SK-N-SH (cell line): ENCODE measurements at regions not wholly inside any gene's neighbourhood (a gene's known extent, or its start where the extent isn't known, plus 50 kb on each side); places are given as distances from the start of the nearest gene placed in this dataset.
A peak's percentile ranks its signal among the peaks of the same experiment; 100 is the strongest.

Experiments used
- CTCF ChIA-PET: fragments of 300-600, 350-600 bp; formaldehyde crosslinking; extraction: SDS; loops from one replicate; lab custom pipeline; 2021; lab: Yijun Ruan, JAX
- POLR2A ChIA-PET: fragments of 350-600 bp; sonication (Branson Sonifier 250); formaldehyde crosslinking; extraction: SDS; loops from one replicate; lab custom pipeline; 2020; ENCODE audit warnings: antibody characterized with exemption, inconsistent platforms; lab: Yijun Ruan, JAX
- DNase-seq: peaks from one replicate; pipeline ENCODE4 v3.0.0; 2012
- H2AFZ ChIP-seq: fragments of 200-600 bp; sonication (generic); 2 replicates; pipeline ENCODE4 v1.8.1; 2016; ENCODE audit warnings: antibody characterized with exemption, mild to moderate bottlenecking, low read depth
- H3F3A ChIP-seq: fragments of 200-600 bp; sonication (generic); replicated peaks from 2 replicates; pipeline ENCODE3; 2016; ENCODE audit warnings: antibody characterized with exemption, mild to moderate bottlenecking; ENCODE audit not compliant: insufficient read depth
- H3K27ac ChIP-seq, 2 experiments: fragments of 200-500 bp in 1 of 2; fragments of 200-600 bp in 1 of 2; sonication (Bioruptor generic) in 1 of 2; sonication (generic), shearing (Covaris generic) in 1 of 2; 2 replicates each; pipeline versions ENCODE4 v1.5.1 to v1.6.1; 2014 to 2016; ENCODE audit warnings: low read depth in 2 of 2, inconsistent platforms in 1 of 2, low read length in 1 of 2, mild to moderate bottlenecking in 1 of 2, mixed read lengths in 1 of 2
- H3K27me3 ChIP-seq: fragments of 200-600 bp; sonication (generic), shearing (Covaris generic); 2 replicates; pipeline ENCODE4 v1.6.1; 2016; ENCODE audit warnings: mixed run types; ENCODE audit not compliant: insufficient read depth
- H3K36me3 ChIP-seq, 2 experiments: fragments of 200-500 bp in 1 of 2; fragments of 200-600 bp in 1 of 2; sonication (Bioruptor generic) in 1 of 2; sonication (generic) in 1 of 2; replicated peaks in 1 of 2; 2 replicates each; pipeline versions ENCODE3 to v1.5.1; 2014 to 2016; ENCODE audit warnings: low read length in 1 of 2, mild to moderate bottlenecking in 1 of 2; ENCODE audit not compliant: insufficient read depth in 2 of 2, control insufficient read depth in 1 of 2
- H3K4me1 ChIP-seq, 2 experiments: fragments of 200-500 bp in 1 of 2; fragments of 200-600 bp in 1 of 2; sonication (Bioruptor generic) in 1 of 2; sonication (generic), shearing (Covaris generic) in 1 of 2; 2 replicates each; pipeline versions ENCODE4 v1.5.1 to v1.6.1; 2014 to 2016; ENCODE audit warnings: low read depth in 1 of 2, low read length in 1 of 2, mixed run types in 1 of 2; ENCODE audit not compliant: insufficient read depth in 2 of 2, control insufficient read depth in 1 of 2
- H3K4me2 ChIP-seq: fragments of 200-600 bp; sonication (generic), shearing (Covaris generic); 2 replicates; pipeline ENCODE4 v1.6.1; 2017; ENCODE audit warnings: mixed run types
- H3K4me3 ChIP-seq, 2 experiments: fragments of 200-500 bp in 1 of 2; fragments of 200-600 bp in 1 of 2; sonication (Bioruptor generic) in 1 of 2; sonication (generic), shearing (Covaris generic) in 1 of 2; 2 replicates each; pipeline versions ENCODE4 v1.5.1 to v1.8.1; 2014 to 2016; ENCODE audit warnings: low read depth in 2 of 2, inconsistent platforms in 1 of 2, low read length in 1 of 2, mild to moderate bottlenecking in 1 of 2, mixed read lengths in 1 of 2, moderate library complexity in 1 of 2
- H3K79me2 ChIP-seq: fragments of 200-600 bp; sonication (generic); 2 replicates; pipeline ENCODE4 v1.8.1; 2017; ENCODE audit warnings: mild to moderate bottlenecking; ENCODE audit not compliant: insufficient read depth
- H3K9ac ChIP-seq: fragments of 200-600 bp; sonication (generic); 2 replicates; pipeline ENCODE4 v1.6.1; 2017; ENCODE audit warnings: mixed run types
- H3K9me2 ChIP-seq: fragments of 200-600 bp; sonication (generic); 2 replicates; pipeline ENCODE4 v1.6.1; 2017; ENCODE audit warnings: mixed run types
- H3K9me3 ChIP-seq: fragments of 200-600 bp; sonication (generic); 2 replicates; pipeline ENCODE4 v1.6.1; 2017; ENCODE audit warnings: mixed run types, mild to moderate bottlenecking, moderate library complexity
- H4K20me1 ChIP-seq: fragments of 200-600 bp; sonication (generic); 2 replicates; pipeline ENCODE4 v1.6.1; 2017; ENCODE audit warnings: mild to moderate bottlenecking, mixed run types; ENCODE audit not compliant: insufficient read depth
- CHD2 ChIP-seq: fragments of 150-350 bp; IDR thresholded peaks from 2 replicates; pipeline ENCODE4 v1.6.1; 2018; ENCODE audit warnings: low read length; ENCODE audit not compliant: partially characterized antibody
- FOXJ3 ChIP-seq: sonication (generic); formaldehyde crosslinking; IDR thresholded peaks from 2 replicates; pipeline ENCODE4 v1.5.1; 2020; ENCODE audit warnings: mild to moderate bottlenecking, missing genetic modification reagents
- FOXM1 ChIP-seq: IDR thresholded peaks from 2 replicates; pipeline ENCODE4 v1.4.0; 2012; ENCODE audit warnings: low read depth, mild to moderate bottlenecking
- GABPA ChIP-seq: IDR thresholded peaks from 2 replicates; pipeline ENCODE4 v1.4.0; 2012; ENCODE audit warnings: low read depth, mild to moderate bottlenecking
- GATA2 ChIP-seq: sonication (generic); formaldehyde crosslinking; IDR thresholded peaks from 2 replicates; pipeline ENCODE4 v1.5.0; 2020; ENCODE audit warnings: mild to moderate bottlenecking, missing genetic modification reagents
- MXI1 ChIP-seq: IDR thresholded peaks from 2 replicates; pipeline ENCODE4 v1.6.1; 2012; ENCODE audit warnings: mild to moderate bottlenecking, low read depth, low read length, improper control_type of control experiment
- NFIC ChIP-seq: IDR thresholded peaks from 2 replicates; pipeline ENCODE4 v1.4.0; 2012; ENCODE audit warnings: borderline replicate concordance
- NRF1 ChIP-seq: IDR thresholded peaks from 2 replicates; pipeline ENCODE4 v1.6.1; 2012; ENCODE audit warnings: low read depth, mild to moderate bottlenecking, low read length
- RCOR1 ChIP-seq: fragments of 150-350 bp; IDR thresholded peaks from 2 replicates; pipeline ENCODE4 v1.6.1; 2017; ENCODE audit warnings: antibody characterized with exemption, low read length
- RFX5 ChIP-seq: IDR thresholded peaks from 2 replicates; pipeline ENCODE4 v1.6.1; 2012; ENCODE audit warnings: mild to moderate bottlenecking, improper control_type of control experiment, low read length
- SMC3 ChIP-seq: IDR thresholded peaks from 2 replicates; pipeline ENCODE4 v1.6.1; 2012; ENCODE audit warnings: low read depth, low read length, improper control_type of control experiment
- TCF12 ChIP-seq: IDR thresholded peaks from 2 replicates; pipeline ENCODE4 v1.4.0; 2012
- YY1 ChIP-seq: IDR thresholded peaks from 2 replicates; pipeline ENCODE4 v1.4.0; 2012; ENCODE audit warnings: low read depth, mild to moderate bottlenecking
- WGBS: methylation state at CpG from one replicate; pipeline ENCODE4 v1.1.6; 2017; ENCODE audit warnings: low lambda C conversion rate; 5-methylcytosine and 5-hydroxymethylcytosine counted together
- TF ChIP-seq, protein P1 (sequence below): IDR thresholded peaks from 2 replicates; pipeline ENCODE4; 2012
- TF ChIP-seq, protein P2 (sequence below): IDR thresholded peaks from 2 replicates; pipeline ENCODE4 v1.4.0; 2012; ENCODE audit warnings: low read depth
- TF ChIP-seq, protein P3 (sequence below): fragments of 200-600 bp; sonication (generic); IDR thresholded peaks from 2 replicates; pipeline ENCODE4 v1.6.1; 2017; ENCODE audit warnings: antibody characterized with exemption, mild to moderate bottlenecking, moderate library complexity

DNA sequence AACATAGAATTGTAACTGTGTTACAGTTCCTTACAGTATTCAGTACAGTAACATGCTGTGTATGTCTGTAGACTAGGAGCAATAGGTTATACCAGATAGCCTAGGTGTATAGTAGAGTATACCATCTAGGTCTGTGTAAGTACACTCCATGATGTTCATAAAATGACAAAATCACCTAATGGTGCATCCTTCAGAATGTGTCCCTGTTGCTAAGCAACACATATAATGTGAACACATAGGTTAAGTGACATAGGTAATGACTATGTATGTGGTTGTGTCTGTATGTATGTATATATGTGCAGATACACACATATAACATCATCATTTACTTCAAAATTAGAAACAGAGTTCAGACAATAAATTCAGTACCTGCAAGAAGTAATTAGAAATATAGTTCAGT, 146.8 kb upstream of the GAP43 start:
- H3K27me3 ChIP-seq = no peaks in the 10 kb centered on the region
- ChIA-PET POLR2A (no interaction called here), CTCF (no interaction called here)
- TF ChIP-seq, protein P1, sequence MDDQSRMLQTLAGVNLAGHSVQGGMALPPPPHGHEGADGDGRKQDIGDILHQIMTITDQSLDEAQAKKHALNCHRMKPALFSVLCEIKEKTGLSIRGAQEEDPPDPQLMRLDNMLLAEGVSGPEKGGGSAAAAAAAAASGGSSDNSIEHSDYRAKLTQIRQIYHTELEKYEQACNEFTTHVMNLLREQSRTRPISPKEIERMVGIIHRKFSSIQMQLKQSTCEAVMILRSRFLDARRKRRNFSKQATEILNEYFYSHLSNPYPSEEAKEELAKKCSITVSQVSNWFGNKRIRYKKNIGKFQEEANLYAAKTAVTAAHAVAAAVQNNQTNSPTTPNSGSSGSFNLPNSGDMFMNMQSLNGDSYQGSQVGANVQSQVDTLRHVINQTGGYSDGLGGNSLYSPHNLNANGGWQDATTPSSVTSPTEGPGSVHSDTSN = no peak
- TF ChIP-seq GATA2 (CRISPR knock-in tag) (no peak), NFIC (no peak), GABPA (no peak), FOXJ3 (CRISPR knock-in tag) (no peak), FOXM1 (no peak), RCOR1 (no peak)
- H3K4me2 ChIP-seq = no peak overlapping the region
- H3K79me2 ChIP-seq = no peaks in the 10 kb centered on the region
- no peaks in the 10 kb centered on the region for H3K9me2 ChIP-seq
- no peak overlapping the region for H3K4me3 ChIP-seq
- H3K9ac ChIP-seq = no peak overlapping the region
- no peaks in the 10 kb centered on the region for H3K9me3 ChIP-seq
- H4K20me1 ChIP-seq = no peaks in the 10 kb centered on the region
- no peak overlapping the region for H3K27ac ChIP-seq
- H2AFZ ChIP-seq = no peak overlapping the region
- no peak for DNase-seq
- no peaks in the 10 kb centered on the region for H3F3A ChIP-seq
- H3K4me1 ChIP-seq = no peaks in the 10 kb centered on the region
- no peaks in the 10 kb centered on the region for H3K36me3 ChIP-seq

DNA sequence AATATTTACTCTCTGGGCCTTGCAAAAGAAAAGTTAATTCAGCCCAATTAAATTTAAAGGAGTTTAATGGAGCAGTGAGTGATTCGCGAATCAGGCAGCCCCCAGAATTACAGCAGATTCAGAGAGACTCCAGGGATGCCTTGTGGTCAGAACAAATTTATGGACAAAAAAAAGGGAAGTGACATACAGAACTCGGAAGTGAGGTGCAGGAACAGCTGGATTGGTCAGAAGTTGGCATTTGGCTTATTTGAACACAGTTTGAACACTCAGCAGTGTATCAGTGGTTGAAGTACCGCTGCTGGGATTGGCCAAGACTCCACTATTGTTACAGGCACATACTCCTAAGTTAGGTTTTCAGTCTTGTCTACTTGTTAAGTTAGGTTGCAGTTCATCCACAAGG, 145.0 kb upstream of the GAP43 start:
- DNase-seq = no peak
- H3K4me2 ChIP-seq = no peak overlapping the region

More for the DNA sequence above, 145.0 kb upstream of the GAP43 start:
- POLR2A ChIA-PET = no interaction called here
- H3K9me2 ChIP-seq = no peaks in the 10 kb centered on the region
- no peaks in the 10 kb centered on the region for H3K27me3 ChIP-seq
- no peak overlapping the region for H3K9ac ChIP-seq
- H3K79me2 ChIP-seq = no peaks in the 10 kb centered on the region
- H3K4me1 ChIP-seq = no peaks in the 10 kb centered on the region
- TF ChIP-seq CHD2 (no peak), SMC3 (no peak), TCF12 (no peak), RFX5 (no peak), YY1 (no peak), MXI1 (no peak), GABPA (no peak), NRF1 (no peak)
- TF ChIP-seq, protein P2, sequence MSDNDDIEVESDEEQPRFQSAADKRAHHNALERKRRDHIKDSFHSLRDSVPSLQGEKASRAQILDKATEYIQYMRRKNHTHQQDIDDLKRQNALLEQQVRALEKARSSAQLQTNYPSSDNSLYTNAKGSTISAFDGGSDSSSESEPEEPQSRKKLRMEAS = no peak
- TF ChIP-seq, protein P3, sequence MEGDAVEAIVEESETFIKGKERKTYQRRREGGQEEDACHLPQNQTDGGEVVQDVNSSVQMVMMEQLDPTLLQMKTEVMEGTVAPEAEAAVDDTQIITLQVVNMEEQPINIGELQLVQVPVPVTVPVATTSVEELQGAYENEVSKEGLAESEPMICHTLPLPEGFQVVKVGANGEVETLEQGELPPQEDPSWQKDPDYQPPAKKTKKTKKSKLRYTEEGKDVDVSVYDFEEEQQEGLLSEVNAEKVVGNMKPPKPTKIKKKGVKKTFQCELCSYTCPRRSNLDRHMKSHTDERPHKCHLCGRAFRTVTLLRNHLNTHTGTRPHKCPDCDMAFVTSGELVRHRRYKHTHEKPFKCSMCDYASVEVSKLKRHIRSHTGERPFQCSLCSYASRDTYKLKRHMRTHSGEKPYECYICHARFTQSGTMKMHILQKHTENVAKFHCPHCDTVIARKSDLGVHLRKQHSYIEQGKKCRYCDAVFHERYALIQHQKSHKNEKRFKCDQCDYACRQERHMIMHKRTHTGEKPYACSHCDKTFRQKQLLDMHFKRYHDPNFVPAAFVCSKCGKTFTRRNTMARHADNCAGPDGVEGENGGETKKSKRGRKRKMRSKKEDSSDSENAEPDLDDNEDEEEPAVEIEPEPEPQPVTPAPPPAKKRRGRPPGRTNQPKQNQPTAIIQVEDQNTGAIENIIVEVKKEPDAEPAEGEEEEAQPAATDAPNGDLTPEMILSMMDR = no peak
- TF ChIP-seq, protein P1 = no peak
- H3K36me3 ChIP-seq = no peaks in the 10 kb centered on the region
- no peaks in the 10 kb centered on the region for H3K9me3 ChIP-seq
- no peaks in the 10 kb centered on the region for H3F3A ChIP-seq
- H2AFZ ChIP-seq = 0 out of 2 replicates have a peak overlapping the region, but pooled peaks have one; percentile 11
- H3K27ac ChIP-seq = no peak overlapping the region
- H3K4me3 ChIP-seq = no peak overlapping the region
- CTCF ChIA-PET = no interaction called here
- 76% methylated on average over 4 of the region's 4 CpGs for whole genome bisulfite sequencing
- no peaks in the 10 kb centered on the region for H4K20me1 ChIP-seq
